Body of pancreas (tissue), 4 donors: ENCODE measurements at regions not wholly inside any gene's neighbourhood (a gene's known extent, or its start where the extent isn't known, plus 50 kb on each side); places are given as distances from the start of the nearest gene placed in this dataset.

Experiments
- POLR2A ChIP-seq, 3 donors: fragments of 450-650 bp; IDR thresholded peaks; one replicate each; pipeline ENCODE4 v1.6.1; 2016; ENCODE audit warnings: antibody characterized with exemption in 3 of 3, mild to moderate bottlenecking in 2 of 3
- TF ChIP-seq, protein P1 (sequence below), 7 experiments: fragments of 450-650 bp in 4 of 7; fragments of 200-600 bp in 3 of 7; sonication (generic) in 3 of 7; IDR thresholded peaks; one replicate each; pipeline ENCODE4 v1.5.1; 2016 to 2019; ENCODE audit warnings: antibody characterized with exemption in 7 of 7

DNA sequence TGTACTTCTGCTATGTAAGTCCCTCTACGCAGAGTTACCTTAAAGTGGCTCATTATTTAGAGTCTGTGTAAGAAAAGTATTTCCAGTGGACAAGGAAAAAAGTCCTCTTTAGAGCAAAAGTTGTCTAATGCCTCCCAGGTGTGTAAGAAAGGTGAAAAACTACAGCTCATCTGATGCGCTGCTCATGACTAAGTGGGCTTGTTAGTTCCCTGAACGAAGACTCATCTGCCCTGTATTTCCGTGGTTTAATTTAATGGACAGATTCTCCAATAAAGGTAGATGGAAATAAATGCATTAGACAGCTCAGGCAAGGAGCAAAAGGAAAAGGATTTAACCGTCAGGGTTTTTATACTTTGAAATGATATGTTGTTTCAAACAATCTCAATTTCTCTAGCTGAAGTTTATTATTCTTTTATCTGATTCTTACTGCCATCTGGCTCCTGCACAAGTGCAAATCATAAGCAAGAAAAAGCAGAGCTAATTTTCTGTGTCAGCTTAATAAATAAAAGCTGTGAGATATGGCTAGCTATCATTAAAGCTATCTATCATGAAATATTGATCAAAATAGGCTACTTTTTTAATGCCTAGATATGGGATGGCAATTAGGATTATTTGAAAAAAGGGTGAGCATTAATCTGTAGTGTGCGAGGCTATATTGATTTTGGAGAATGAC lies 73.7 kb upstream of the PCDH9 start:
- TF ChIP-seq, protein P1, sequence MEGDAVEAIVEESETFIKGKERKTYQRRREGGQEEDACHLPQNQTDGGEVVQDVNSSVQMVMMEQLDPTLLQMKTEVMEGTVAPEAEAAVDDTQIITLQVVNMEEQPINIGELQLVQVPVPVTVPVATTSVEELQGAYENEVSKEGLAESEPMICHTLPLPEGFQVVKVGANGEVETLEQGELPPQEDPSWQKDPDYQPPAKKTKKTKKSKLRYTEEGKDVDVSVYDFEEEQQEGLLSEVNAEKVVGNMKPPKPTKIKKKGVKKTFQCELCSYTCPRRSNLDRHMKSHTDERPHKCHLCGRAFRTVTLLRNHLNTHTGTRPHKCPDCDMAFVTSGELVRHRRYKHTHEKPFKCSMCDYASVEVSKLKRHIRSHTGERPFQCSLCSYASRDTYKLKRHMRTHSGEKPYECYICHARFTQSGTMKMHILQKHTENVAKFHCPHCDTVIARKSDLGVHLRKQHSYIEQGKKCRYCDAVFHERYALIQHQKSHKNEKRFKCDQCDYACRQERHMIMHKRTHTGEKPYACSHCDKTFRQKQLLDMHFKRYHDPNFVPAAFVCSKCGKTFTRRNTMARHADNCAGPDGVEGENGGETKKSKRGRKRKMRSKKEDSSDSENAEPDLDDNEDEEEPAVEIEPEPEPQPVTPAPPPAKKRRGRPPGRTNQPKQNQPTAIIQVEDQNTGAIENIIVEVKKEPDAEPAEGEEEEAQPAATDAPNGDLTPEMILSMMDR (IDR thresholded peaks at IDR 0.05): no peak
- no peak for TF ChIP-seq POLR2A (IDR thresholded peaks at IDR 0.05)
